ENCODE measurements at regions not wholly inside any gene's neighbourhood (a gene's known extent, or its start where the extent isn't known, plus 50 kb on each side); places are given as distances from the start of the nearest gene placed in this dataset.
"Not testable (repeated sequence)": the region's sequence is repeated elsewhere in the genome, so short reads cannot be mapped to it uniquely, and the experiment has no call there.

DNA sequence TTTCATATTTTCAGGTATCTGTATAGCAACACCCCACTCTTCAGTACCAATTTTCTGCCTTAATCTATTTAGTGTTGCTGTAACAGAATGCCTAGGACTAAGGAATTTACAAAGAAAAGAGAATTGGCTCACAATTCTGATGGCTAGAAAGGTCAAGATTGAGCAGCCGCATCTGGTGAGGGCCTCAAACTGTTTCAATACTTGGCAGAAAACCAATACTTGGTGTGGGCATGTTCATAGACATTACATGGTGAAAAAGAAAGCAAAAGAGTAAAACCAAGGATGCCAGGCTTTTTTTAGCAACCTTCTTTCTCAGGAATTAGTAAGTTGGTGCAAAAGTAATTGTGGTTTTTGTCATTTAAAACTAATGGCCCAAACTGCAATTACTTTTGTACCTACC, 1041.1 kb upstream of the CDH6 start:
- Histone ChIP-seq H3K27ac (no peak overlapping the region), H3K4me3 (no peak overlapping the region)

DNA sequence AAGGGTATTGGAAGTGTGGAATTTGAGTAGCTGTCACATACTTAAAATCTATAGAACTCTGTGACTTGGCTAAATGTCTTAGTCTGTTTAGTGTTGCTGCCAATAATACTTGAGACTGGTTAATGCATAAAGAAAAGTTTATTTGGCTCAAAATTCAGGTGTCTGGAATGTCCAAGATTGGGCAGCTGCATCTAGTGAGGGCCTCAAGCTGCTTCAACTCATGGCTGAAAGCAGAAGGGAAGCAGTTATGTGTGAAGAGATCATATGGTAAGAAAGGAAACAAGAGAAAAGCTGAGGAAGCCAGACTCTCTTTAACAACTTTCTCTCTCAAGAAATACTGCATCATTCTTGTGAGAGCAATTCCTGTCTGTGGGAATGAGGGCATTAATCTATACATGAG, 1043.3 kb upstream of the CDH6 start:
- no peak overlapping the region for H3K4me3 ChIP-seq
- no peak overlapping the region for H3K27ac ChIP-seq

- Histone ChIP-seq H3K27ac (no peak overlapping the region), H3K4me3 (no peak overlapping the region)
These were observed 1044.0 kb upstream of the CDH6 start for GRCh38 chr5:30149526-30149925.

DNA sequence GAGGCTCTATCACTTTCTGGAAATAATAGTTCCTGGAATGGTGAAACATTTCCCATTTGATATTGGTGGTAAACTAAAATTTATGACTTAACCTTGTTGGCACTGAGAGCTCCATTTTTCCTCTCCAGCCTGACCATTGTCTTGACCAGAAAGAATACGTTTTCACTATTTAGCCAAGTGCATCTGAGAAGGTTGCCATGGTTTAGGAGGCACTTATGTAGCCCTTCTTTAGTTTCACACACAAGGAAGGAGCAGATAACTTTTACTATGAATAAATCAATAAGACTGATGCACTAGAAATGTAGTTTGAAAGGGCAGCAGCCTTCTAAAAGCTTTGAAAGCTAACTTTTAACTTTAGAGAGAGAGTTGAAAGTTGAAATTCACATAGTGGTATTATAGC, 1045.5 kb upstream of the CDH6 start:
- no peak overlapping the region for H3K4me3 ChIP-seq
- H3K27ac ChIP-seq = no peak overlapping the region

DNA sequence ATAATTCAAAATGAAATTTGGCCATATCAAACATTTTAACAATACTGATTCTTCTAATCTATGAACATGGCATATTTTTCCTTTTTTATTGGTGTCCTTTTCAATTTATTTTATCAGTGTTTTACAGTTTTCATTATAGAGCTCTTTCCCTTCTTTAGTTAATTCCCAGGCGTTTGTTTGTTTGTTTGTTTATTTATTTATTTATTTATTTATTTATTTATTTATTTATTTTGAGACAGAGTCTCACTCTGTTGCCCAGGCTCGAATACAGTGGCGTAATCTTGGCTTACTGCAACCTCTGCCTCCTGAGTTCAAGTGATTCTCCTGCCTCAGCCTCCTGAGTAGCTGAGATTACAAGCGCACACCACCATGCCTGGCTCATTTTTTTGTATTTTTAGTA, 1049.4 kb upstream of the CDH6 start:
- not testable (repeated sequence) for H3K27ac ChIP-seq, H3K4me3 ChIP-seq

DNA sequence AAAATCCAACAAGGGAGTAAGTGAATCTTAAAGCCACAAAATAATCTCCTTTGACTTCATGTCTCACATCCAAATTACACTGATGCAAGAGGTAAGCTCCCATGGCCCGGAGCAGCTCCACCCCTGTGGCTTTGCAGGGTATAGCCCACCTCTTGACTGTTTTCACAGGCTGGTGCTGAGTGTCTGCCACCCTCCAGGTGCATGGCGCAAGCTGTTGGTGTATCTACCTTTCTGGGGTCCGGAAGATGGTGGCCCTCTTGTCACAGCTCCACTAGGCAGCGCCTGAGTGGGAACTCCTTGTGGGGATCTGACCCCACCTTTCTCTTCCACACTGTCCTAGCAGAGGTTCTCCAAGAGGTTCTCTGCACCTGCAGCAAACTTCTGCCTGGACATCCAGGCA, 1051.1 kb upstream of the CDH6 start:
- Histone ChIP-seq H3K27ac (no peak overlapping the region), H3K4me3 (no peak overlapping the region)

DNA sequence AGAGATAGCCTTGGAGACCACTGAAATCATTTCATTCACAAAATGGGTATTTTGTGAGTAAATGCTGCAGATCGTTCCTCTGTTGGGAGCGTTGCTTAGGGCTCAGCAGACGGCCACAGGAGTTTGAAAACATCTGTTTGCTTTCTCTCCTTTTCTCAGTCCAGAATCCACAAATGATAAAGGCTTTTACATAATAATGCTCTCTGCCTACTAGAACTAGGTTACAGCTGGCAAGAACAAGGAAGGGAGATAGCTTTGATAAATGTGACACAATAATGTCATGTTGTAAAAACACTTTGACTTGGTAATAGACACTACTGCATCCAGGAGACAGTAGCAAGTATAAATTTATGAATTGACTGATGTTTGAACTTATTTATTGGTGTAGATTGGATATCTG, 1072.4 kb upstream of the CDH6 start:
- Histone ChIP-seq H3K4me3 (no peak overlapping the region), H3K27ac (no peak overlapping the region)

DNA sequence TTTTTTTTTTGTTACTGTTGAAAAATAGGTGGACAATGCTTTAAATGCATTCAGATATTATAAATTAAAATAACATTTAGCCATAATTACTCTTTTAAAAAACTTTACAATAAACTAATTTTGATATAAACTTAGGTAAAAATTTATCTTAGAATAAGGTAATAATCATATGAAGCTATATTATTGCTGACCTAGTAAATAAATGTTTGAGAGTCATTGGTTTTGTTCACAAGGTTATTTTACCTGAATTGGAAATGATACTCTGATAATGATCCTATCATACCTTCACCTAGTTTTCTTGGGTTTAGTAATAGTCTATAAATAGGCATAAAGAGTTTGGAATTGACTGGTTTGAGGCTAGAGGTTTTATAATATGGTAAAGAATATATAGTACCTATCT, 1076.4 kb upstream of the CDH6 start:
- Histone ChIP-seq H3K27ac (no peak overlapping the region), H3K4me3 (no peak overlapping the region)

- no peak overlapping the region for H3K4me3 ChIP-seq
These were observed 1079.9 kb upstream of the CDH6 start for GRCh38 chr5:30113542-30113941.

DNA sequence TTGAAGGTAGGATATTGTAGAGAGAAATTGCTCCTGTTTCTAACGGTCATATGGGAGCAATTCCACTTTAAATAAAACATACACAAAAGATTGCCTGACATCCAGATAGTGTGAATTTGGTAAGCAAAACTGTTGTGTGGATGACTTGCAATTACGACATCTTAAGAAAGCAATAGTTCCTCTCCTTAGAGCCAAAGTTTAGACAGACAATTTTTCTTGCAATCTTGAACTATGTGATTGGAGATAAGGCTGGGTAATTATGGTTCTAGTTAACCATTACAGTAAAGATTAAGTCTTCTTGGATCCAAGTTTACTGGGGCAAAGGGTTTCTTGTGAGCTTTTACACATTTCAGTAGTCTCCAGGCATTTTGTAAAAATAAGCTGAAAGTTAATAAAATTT, 1080.6 kb upstream of the CDH6 start:
- Histone ChIP-seq H3K27ac (no peak overlapping the region), H3K4me3 (no peak overlapping the region)

More at GRCh38 chr5:30113542-30113941, 1079.9 kb upstream of the CDH6 start:
- H3K27ac ChIP-seq = no peak overlapping the region

DNA sequence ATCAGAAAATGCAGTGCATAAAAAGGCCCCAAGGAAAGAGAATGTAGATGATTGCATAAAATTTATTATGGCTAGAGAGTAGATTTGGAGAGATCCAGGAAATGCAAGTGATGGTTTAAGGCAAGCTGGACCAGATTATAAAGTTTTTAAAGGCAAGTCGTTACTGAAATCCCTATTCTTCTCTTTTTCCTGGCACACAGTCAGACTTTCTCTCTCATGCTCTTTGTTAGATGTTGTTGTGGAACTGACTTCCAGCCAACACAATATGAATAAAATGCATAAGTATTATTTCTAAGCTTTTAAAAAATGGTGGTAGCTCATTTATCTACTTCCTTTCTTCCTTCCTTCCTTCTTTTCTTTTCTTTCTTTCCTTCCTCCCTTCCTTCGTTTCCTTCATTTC, 1085.4 kb upstream of the CDH6 start:
- Histone ChIP-seq H3K27ac (no peak overlapping the region), H3K4me3 (no peak overlapping the region)

DNA sequence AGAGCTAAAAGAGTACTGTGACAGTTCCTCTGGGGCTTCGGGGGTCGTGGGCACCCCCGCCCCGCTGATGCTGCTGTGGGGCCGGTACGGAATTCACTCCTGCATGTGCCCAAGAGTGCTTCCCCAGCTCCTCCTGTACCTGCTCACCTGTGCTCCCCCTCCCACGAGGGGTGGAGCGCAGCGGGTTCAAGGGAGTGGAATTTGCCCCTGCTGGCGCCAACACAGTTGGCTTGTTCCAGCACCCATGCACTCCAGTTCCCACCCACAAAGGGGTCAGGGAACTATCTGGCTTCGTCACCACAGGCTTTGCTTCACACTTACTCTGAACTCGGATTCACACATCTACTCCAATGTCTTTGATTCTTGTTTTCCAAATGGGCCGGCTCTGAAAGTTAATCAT, 1086.9 kb upstream of the CDH6 start:
- no peak overlapping the region for H3K4me3 ChIP-seq
- H3K27ac ChIP-seq = no peak overlapping the region

GRCh38 chr5:30104872-30105596, 1088.5 kb upstream of the CDH6 start:
- H3K4me3 ChIP-seq = no peak overlapping the region
- H3K27ac ChIP-seq = no peak overlapping the region

DNA sequence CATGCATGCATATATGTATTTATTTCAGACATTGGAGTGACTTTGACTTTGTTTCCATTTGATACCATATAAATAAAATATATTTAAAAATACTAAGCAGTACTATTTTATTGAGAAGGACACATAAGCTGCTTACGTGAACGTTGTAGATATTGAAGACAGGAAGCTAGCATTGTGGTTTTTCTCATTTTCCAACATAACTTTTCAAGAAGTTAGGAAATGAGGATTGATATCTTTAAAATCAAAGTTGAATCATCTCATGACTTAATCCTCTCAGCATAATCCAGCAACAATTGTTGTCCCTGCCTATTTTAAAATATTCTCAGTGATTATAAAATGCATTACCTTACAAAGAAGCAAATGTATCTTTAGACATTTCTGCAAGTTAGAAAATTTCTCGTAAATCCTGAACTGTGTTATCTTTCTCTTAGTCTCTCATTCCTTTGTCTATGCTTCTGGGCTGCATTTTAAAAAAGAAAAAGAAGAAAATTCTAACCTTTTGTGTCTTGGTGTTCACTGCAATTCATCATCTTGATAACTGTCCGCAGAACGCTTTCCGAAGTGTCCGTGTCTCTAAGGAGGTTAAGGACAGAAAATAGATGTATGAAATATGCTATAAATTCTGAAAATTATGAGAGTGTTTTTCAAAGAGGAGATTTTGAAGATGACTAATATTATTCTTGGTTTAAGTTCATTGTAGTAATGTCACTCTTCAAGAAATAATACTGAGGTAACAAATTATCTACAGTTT, 1089.9 kb upstream of the CDH6 start:
- Histone ChIP-seq H3K27ac (no peak overlapping the region), H3K4me3 (no peak overlapping the region)

DNA sequence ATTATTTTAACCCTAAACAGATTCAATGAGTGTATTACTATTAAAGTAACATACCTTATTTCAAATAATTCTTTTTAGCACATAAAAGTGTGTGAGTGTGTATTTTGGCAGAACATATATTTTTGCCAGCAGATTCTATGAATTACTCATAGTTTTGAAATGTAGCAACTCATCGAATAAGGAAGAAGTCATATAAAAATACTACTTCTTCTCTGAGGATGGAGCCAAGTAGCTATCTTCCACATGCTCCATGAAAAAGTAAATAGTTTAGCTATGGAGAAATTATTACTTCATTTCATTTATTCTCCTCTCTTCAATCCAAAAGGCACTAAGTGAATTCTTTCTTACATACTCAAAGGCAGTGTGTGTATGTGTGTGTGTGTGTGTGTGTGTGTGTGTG, 1090.4 kb upstream of the CDH6 start:
- H3K27ac ChIP-seq = no peak overlapping the region

DNA sequence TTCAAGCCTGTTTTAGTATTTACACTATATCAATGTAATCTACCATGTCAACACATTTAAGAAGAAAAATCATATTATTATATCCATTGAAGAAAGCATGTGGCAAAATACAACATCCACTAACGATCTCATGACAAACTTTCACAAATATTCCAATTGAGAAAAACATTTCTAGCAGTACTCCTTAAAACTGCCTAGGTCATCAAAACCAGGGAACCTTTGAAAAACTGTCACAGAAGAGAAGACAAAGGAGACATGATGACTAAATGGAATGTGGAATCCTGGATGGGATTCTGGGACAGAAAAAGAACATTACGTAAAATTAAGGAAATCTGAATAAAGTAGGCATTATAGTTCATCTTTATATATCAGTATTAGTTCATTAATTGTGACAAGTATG, 1091.3 kb upstream of the CDH6 start:
- Histone ChIP-seq H3K27ac (no peak overlapping the region), H3K4me3 (no peak overlapping the region)

More for the DNA sequence above, 1090.4 kb upstream of the CDH6 start:
- H3K4me3 ChIP-seq = no peak overlapping the region

DNA sequence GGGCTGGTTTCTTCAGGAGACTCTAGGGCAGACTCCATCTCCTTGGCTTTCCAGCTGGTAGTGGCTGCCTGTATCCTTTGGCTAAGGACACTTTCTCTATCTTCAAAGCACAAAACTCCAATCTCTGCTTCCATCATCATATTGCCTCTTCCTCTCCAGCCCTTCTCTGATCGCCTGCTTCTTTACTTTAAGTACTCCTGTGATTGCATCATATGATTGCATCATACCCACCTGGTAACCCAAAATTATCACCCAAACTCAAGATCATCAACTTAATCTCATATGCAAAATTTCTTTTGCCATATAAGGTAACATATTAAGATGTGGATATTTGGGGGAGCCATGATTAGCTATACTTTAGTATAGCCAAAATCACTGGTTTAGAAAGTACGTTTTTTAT, 1092.6 kb upstream of the CDH6 start:
- Histone ChIP-seq H3K27ac (no peak overlapping the region), H3K4me3 (no peak overlapping the region)

DNA sequence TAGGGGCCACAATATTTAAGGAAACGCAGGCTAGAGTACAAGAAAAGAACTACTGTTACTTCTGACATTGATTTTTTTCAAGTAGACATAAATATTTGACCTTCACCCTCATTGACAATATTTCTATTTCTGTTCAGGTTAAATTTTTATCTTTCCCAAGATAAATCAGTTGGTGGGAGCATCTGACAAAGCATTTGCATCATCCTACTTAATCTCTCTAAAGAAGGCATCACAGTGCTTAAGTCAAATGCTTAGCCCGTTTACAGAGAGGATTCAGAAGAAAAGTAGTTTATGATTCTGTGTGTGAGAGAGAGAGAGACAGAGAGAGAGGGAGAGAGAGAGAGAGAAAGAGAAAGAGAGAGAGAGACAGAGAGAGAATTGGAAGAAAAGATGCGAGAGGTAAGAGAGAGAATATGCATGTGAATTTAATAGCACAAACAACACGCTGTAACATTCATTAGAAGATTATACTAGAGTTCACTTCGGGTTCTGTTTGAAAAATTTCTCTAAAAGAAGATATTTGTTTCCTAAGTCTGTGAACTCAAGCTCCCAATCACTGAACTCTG, 1093.3 kb upstream of the CDH6 start:
- H3K4me3 ChIP-seq = no peak overlapping the region
- no peak overlapping the region for H3K27ac ChIP-seq

- no peak overlapping the region for H3K4me3 ChIP-seq
- no peak overlapping the region for H3K27ac ChIP-seq
These were observed 1093.9 kb upstream of the CDH6 start for GRCh38 chr5:30099634-30100033.

- Histone ChIP-seq H3K27ac (no peak overlapping the region), H3K4me3 (no peak overlapping the region)
These were observed 1094.5 kb upstream of the CDH6 start for GRCh38 chr5:30098940-30099339.

DNA sequence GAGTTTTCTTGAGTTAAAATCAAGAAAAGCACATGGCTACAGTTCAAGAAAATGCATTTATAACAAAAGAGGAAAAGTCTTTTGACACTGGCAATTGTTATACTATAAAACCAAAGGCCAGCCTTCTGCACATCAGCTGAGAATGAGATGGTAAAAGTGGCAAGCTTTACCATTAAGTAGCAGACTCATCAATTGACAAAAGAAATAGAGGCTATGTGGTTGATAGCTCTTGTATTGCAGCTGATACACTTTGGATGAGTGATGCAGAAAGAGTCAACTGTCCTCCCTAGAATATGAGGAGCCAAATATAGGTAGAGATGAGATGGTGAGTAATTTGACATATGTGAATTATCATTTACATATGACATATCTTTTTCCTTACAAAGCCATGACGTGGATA, 1100.9 kb upstream of the CDH6 start:
- no peak overlapping the region for H3K27ac ChIP-seq
- H3K4me3 ChIP-seq = no peak overlapping the region

Measured in skin epidermis (tissue), 12 donors.